A549 (cell line): ENCODE measurements at regions not wholly inside any gene's neighbourhood (a gene's known extent, or its start where the extent isn't known, plus 50 kb on each side); places are given as distances from the start of the nearest gene placed in this dataset.

Source experiments
- CHD2 ChIP-seq: fragments of 150-350 bp; IDR thresholded peaks from 2 replicates; pipeline ENCODE4 v1.6.1; 2014; ENCODE audit warnings: low read length; ENCODE audit not compliant: partially characterized antibody
- CTCF ChIP-seq: fragments of >200 bp; sonication (Bioruptor Twin); formaldehyde crosslinking; IDR thresholded peaks from 3 replicates; pipeline ENCODE4 v1.5.1; 2016
- EP300 ChIP-seq, 2 experiments: fragments of >200 bp; sonication (Bioruptor Twin); formaldehyde crosslinking; IDR thresholded peaks; 2 replicates in 1 of 2; 3 replicates in 1 of 2; pipeline ENCODE4 v1.6.1; 2016 to 2017
- JUNB ChIP-seq: fragments of >200 bp; sonication (Bioruptor Twin); formaldehyde crosslinking; IDR thresholded peaks from 2 replicates; pipeline ENCODE4 v1.6.1; 2016
- KDM1A ChIP-seq: fragments of 200-600 bp; sonication (generic); IDR thresholded peaks from 2 replicates; pipeline ENCODE4 v1.6.1; 2016; ENCODE audit warnings: low read depth, mild to moderate bottlenecking
- MAFK ChIP-seq: fragments of 450-650 bp; IDR thresholded peaks from 2 replicates; pipeline ENCODE4 v1.6.1; 2014; ENCODE audit not compliant: partially characterized antibody
- MAX ChIP-seq: IDR thresholded peaks from 2 replicates; pipeline ENCODE4 v1.6.1; 2012
- POLR2A ChIP-seq: IDR thresholded peaks from 2 replicates; pipeline ENCODE4 v1.6.1; 2012; ENCODE audit warnings: mild to moderate bottlenecking, low read length
- RAD21 ChIP-seq, 2 experiments: fragments of >200 bp in 1 of 2; sonication (Bioruptor Twin) in 1 of 2; formaldehyde crosslinking in 1 of 2; IDR thresholded peaks in 1 of 2; conservative IDR thresholded peaks in 1 of 2; 2 replicates in 1 of 2; 3 replicates in 1 of 2; pipeline ENCODE4 v1.6.1; 2012 to 2018; ENCODE audit warnings: inconsistent platforms in 1 of 2
- RCOR1 ChIP-seq: fragments of 150-350 bp; IDR thresholded peaks from 2 replicates; pipeline ENCODE4 v1.6.1; 2014; ENCODE audit warnings: antibody characterized with exemption, low read length, low read depth
- RNF2 ChIP-seq: fragments of 200-600 bp; sonication (generic); IDR thresholded peaks from 2 replicates; pipeline ENCODE4 v1.6.1; 2016; ENCODE audit warnings: low read depth, mild to moderate bottlenecking, antibody characterized with exemption, moderate library complexity, borderline replicate concordance
- SMC3 ChIP-seq: fragments of >200 bp; sonication (Bioruptor Twin); formaldehyde crosslinking; IDR thresholded peaks from 3 replicates; pipeline ENCODE4 v1.6.1; 2018; ENCODE audit warnings: inconsistent platforms
- ZSCAN20 ChIP-seq: fragments of 250-450 bp; sonication (Bioruptor Pico); IDR thresholded peaks from 2 replicates; pipeline ENCODE4 v1.8.0; 2022; ENCODE audit warnings: mild to moderate bottlenecking, moderate library complexity

GRCh38 chr13:76503291-76503690, 382.9 kb downstream of the KCTD12 start:
- TF ChIP-seq POLR2A = no peak
- TF ChIP-seq RNF2 = no peak
- no peak for TF ChIP-seq KDM1A
- no peak for TF ChIP-seq CTCF
- TF ChIP-seq RAD21 (conservative IDR thresholded peaks at IDR 0.05 in 1 of 2, IDR thresholded peaks at IDR 0.05 in 1 of 2) = no peak
- no peak for TF ChIP-seq JUNB
- no peak for TF ChIP-seq CHD2
- peak; percentile 40 for TF ChIP-seq MAFK
- TF ChIP-seq MAX = no peak
- TF ChIP-seq ZSCAN20 (CRISPR knock-in tag) = no peak
- TF ChIP-seq EP300 (IDR thresholded peaks at IDR 0.05) = no peak
- no peak for TF ChIP-seq SMC3
- TF ChIP-seq RCOR1 = no peak
